ENCODE measurements at regions not wholly inside any gene's neighbourhood (a gene's known extent, or its start where the extent isn't known, plus 50 kb on each side); places are given as distances from the start of the nearest gene placed in this dataset.

- no peak for TF ChIP-seq ZNF551 (CRISPR knock-in tag; IDR thresholded peaks at IDR 0.05)
- TF ChIP-seq MEIS2 (IDR thresholded peaks at IDR 0.05; ENCODE audit: partially characterized antibody): no peak
- no peak for TF ChIP-seq ZNF655 (CRISPR knock-in tag; IDR thresholded peaks at IDR 0.05)
- no peak for TF ChIP-seq ZNF347 (CRISPR knock-in tag; IDR thresholded peaks at IDR 0.05; ENCODE audit: low read depth)
- TF ChIP-seq CBX2 (IDR thresholded peaks at IDR 0.05; ENCODE audit: insufficient read depth, low read length, poor library complexity, severe bottlenecking): no peak
- TF ChIP-seq CHD1 (IDR thresholded peaks at IDR 0.05; ENCODE audit: low read length): no peak
- TF ChIP-seq ATF4 (CRISPR knock-in tag; IDR thresholded peaks at IDR 0.05): no peak
- no peak for TF ChIP-seq ZFPM2 (CRISPR knock-in tag; IDR thresholded peaks at IDR 0.05)
- TF ChIP-seq ZNF589 (CRISPR knock-in tag; IDR thresholded peaks at IDR 0.05; ENCODE audit: low read depth): no peak
- peaks cover 2% of the 10 kb centered on the region; the same call in 1 of the 2 replicates for H3K9me3 ChIP-seq (replicated peaks; ENCODE audit: control insufficient read depth, insufficient read depth, low read depth, low read length)
- 4% methylated on average over 13 of the region's 13 CpGs for WGBS (ENCODE audit: insufficient coverage, low coverage, missing lambda C conversion rate)
- H3K79me2 ChIP-seq (ENCODE audit: control insufficient read depth, insufficient read depth, low read length): no peaks in the 10 kb centered on the region
- no peaks in the 10 kb centered on the region for H3K4me1 ChIP-seq (replicated peaks in 1 of 2; ENCODE audit: control insufficient read depth in 2 of 2, insufficient read depth in 2 of 2, low read length in 2 of 2)
- no peaks in the 10 kb centered on the region for H3K36me3 ChIP-seq (ENCODE audit: control insufficient read depth, insufficient read depth, low read length)
- H3K27ac ChIP-seq (ENCODE audit: extremely low read depth, low read depth, low read length): no peak overlapping the region
- no peaks in the 10 kb centered on the region for H4K20me1 ChIP-seq (replicated peaks; ENCODE audit: control insufficient read depth, insufficient read depth, low read length)
- no TSS peak for BruUV-seq (replicated peaks)
- ATAC-seq: no peak
- intact Hi-C loops (cut with micrococcal nuclease): no loop called here
- DNase-seq (ENCODE audit: extremely low read depth in 1 of 4, low spot score in 3 of 4): no peak
- H2AFZ ChIP-seq (ENCODE audit: low read depth, low read length): no peak overlapping the region
- FAIRE-seq: no peak
- H3K27me3 ChIP-seq (ENCODE audit: control insufficient read depth in 2 of 2, insufficient read depth in 2 of 2, low read length in 2 of 2): no peaks in the 10 kb centered on the region
- ChIA-PET POLR2A (no interaction called here), CTCF (ENCODE audit: low intra/inter-chr PET ratio) (no interaction called here)
- no peak overlapping the region for H3K4me3 ChIP-seq
- in situ Hi-C loops (cut with MboI): no loop called here
- no peak overlapping the region for H3K4me2 ChIP-seq (ENCODE audit: insufficient read depth, low read length)
- H3K9me1 ChIP-seq (ENCODE audit: control insufficient read depth, insufficient read depth, low read length): no peaks in the 10 kb centered on the region
- H3K9ac ChIP-seq (ENCODE audit: insufficient read depth in 1 of 2, low read depth in 2 of 2, low read length in 2 of 2): no peak overlapping the region
Observed at GRCh38 chr6:102799051-102799450, 1405.5 kb downstream of the GRIK2 start.
